Bone marrow (tissue), 2 donors: ENCODE measurements at regions not wholly inside any gene's neighbourhood (a gene's known extent, or its start where the extent isn't known, plus 50 kb on each side); places are given as distances from the start of the nearest gene placed in this dataset.

Source experiments
- DNase-seq, 2 donors: peaks; one replicate each; lab custom pipeline; 2025; lab: John Stamatoyannopoulos, UW

GRCh38 chr1:96964761-96965160 lies 243.2 kb downstream of the PTBP2 start:
- DNase-seq, result no peak

- peak; percentile 4 to 31 for DNase-seq
These were observed 245.1 kb downstream of the PTBP2 start for GRCh38 chr1:96966536-96967138.

GRCh38 chr1:96967311-96967710 lies 245.7 kb downstream of the PTBP2 start:
- no peak for DNase-seq

GRCh38 chr1:96968541-96968940 lies 247.0 kb downstream of the PTBP2 start:
- DNase-seq, result no peak

GRCh38 chr1:96968983-96969382 lies 247.4 kb downstream of the PTBP2 start:
- DNase-seq, result no peak

- DNase-seq, result no peak
These were observed 248.1 kb downstream of the PTBP2 start for GRCh38 chr1:96969656-96970163.

GRCh38 chr1:96971439-96971838 lies 249.9 kb downstream of the PTBP2 start:
- DNase-seq, result no peak

GRCh38 chr1:96971849-96972602 lies 250.4 kb downstream of the PTBP2 start:
- DNase-seq, result no peak

GRCh38 chr1:96973605-96974004 lies 252.0 kb downstream of the PTBP2 start:
- no peak for DNase-seq

- DNase-seq, result no peak
These were observed 256.9 kb downstream of the PTBP2 start for GRCh38 chr1:96978444-96978843.

GRCh38 chr1:96978901-96979300 lies 257.3 kb downstream of the PTBP2 start:
- DNase-seq, result no peak

GRCh38 chr1:96979304-96980268 lies 258.0 kb downstream of the PTBP2 start:
- DNase-seq, result no peak

GRCh38 chr1:96980448-96980847 lies 258.9 kb downstream of the PTBP2 start:
- no peak for DNase-seq

GRCh38 chr1:96981181-96981580 lies 259.6 kb downstream of the PTBP2 start:
- no peak for DNase-seq

- DNase-seq, result no peak
These were observed 260.5 kb downstream of the PTBP2 start for GRCh38 chr1:96982118-96982517.

- no peak for DNase-seq
These were observed 262.3 kb downstream of the PTBP2 start for GRCh38 chr1:96983866-96984265.

- DNase-seq, result no peak
These were observed 265.7 kb downstream of the PTBP2 start for GRCh38 chr1:96987186-96987703.

GRCh38 chr1:96989302-96989701 lies 267.7 kb downstream of the PTBP2 start:
- no peak for DNase-seq

- DNase-seq, result no peak
These were observed 268.6 kb downstream of the PTBP2 start for GRCh38 chr1:96990136-96990535.

GRCh38 chr1:96991261-96991660 lies 269.7 kb downstream of the PTBP2 start:
- DNase-seq, result no peak

- no peak for DNase-seq
These were observed 271.3 kb downstream of the PTBP2 start for GRCh38 chr1:96992871-96993270.

- no peak for DNase-seq
These were observed 273.8 kb downstream of the PTBP2 start for GRCh38 chr1:96995351-96995750.
